ENCODE measurements at regions not wholly inside any gene's neighbourhood (a gene's known extent, or its start where the extent isn't known, plus 50 kb on each side); places are given as distances from the start of the nearest gene placed in this dataset.
"Not testable (repeated sequence)": the region's sequence is repeated elsewhere in the genome, so short reads cannot be mapped to it uniquely, and the experiment has no call there.

DNA sequence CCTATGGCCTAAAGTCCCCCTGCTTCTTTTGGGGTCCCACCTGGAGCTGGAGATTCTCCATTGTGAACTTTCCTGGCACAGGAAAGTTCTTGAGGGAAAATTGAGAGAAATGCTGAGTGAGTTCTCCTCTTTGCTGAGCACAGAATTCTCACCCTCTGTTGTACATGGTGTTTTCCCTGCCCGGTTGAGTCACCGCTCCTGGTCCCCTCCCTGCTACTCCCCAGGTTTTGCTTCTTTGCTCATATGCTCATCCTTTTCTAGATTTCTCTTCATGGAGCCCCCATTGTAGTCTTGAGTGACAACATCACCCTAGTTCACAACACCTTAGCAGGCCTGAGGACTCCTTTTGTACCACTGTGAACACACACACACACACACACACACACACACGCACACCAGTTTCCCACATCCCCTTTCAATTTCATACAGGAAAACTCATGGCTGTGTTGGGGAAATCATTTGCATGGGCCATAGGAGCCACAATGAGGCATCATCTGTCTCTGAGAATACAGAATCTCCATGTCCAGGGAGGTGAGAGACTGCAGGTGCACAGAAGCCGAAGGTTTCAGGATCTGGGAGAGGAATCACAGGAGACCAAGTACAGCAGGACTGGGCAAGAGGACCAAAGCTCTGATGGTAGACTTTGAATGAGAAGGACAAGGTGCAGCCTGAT, 585.3 kb downstream of the GOLGA6L6 start:
- no peak overlapping the region for H3K4me3 ChIP-seq (replicated peaks; ENCODE audit: low read depth, low read length)
- TF ChIP-seq, protein P1, sequence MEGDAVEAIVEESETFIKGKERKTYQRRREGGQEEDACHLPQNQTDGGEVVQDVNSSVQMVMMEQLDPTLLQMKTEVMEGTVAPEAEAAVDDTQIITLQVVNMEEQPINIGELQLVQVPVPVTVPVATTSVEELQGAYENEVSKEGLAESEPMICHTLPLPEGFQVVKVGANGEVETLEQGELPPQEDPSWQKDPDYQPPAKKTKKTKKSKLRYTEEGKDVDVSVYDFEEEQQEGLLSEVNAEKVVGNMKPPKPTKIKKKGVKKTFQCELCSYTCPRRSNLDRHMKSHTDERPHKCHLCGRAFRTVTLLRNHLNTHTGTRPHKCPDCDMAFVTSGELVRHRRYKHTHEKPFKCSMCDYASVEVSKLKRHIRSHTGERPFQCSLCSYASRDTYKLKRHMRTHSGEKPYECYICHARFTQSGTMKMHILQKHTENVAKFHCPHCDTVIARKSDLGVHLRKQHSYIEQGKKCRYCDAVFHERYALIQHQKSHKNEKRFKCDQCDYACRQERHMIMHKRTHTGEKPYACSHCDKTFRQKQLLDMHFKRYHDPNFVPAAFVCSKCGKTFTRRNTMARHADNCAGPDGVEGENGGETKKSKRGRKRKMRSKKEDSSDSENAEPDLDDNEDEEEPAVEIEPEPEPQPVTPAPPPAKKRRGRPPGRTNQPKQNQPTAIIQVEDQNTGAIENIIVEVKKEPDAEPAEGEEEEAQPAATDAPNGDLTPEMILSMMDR (IDR thresholded peaks at IDR 0.05; ENCODE audit: low read length, missing control alignments), result no peak
- no peak for DNase-seq (ENCODE audit: low read depth)

DNA sequence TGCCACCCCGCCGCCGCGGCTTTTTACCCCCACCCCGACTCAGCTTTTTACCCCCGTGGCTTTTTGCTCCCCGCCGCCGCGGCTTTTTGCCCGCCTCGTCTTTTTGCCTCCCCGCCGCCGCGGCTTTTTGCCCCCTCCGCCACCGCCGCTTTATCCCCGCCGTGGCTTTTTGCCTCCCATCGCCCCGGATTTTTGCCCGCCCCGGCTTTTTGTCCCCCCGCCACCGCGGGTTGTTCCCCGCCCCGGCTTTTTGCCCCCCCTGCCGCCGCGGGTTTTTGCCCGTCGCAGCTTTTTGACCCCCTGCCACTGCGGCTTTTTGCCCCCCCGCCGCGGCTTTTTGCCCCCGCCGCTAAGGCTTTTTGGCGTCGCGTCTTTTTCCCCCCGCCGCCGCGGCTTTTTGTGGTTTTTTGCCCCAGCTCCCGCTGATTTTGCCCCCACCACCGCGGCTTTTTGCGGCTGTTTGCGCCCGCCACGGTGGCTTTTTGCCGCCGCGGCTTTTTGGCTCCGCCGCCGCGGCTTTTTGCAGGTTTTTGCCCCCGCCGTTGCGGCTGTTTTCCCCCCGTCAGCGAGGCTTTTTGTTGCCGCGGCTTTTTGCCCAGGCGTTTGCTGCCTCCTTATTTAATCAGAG, 597.2 kb downstream of the GOLGA6L6 start:
- no peak overlapping the region for H3K4me3 ChIP-seq (replicated peaks; ENCODE audit: low read depth, low read length)
- TF ChIP-seq, protein P1 (IDR thresholded peaks at IDR 0.05; ENCODE audit: low read length, missing control alignments), result no peak
- no peak for DNase-seq (ENCODE audit: low read depth)

DNA sequence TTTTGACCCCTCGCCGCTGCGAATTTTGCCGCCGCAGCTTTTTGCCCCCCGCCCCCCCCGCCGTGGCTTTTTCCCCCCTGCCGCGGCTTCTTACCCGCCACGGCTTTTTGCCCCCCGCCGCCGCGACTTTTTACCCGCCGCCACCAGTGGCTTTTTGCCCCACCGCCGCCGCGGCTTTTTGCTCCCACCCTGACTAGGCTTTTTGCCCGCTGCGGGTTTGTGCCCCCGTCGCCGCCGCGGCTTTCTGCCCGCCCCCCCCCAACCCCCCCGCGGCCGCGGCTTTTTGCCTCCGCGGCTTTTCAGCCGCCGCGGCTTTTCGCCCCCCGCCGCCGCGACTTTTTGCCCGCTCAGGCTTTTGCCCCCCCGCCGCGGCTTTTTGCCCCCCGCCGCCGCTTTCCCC, 598.1 kb downstream of the GOLGA6L6 start:
- H3K4me3 ChIP-seq (replicated peaks; ENCODE audit: low read depth, low read length), result no peak overlapping the region
- TF ChIP-seq, protein P1 (IDR thresholded peaks at IDR 0.05; ENCODE audit: low read length, missing control alignments), result no peak
- DNase-seq (ENCODE audit: low read depth), result no peak

DNA sequence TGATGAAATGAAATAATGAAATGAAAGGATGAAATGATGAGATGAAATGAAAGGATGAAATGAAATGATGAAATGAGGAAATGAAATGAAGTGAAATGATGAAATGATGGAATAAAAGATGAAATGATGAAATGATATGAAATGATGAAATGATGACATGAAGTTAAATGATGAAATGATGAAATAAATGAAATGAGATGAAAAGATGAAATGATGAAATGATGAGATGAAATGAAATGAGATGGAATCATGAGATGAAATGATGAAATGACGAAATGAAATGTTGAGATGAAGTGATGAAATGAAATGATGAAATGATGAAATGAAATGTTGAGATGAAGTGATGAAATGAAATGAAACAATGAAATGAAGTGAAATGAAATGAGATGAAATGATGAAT, 638.3 kb downstream of the GOLGA6L6 start:
- DNase-seq (ENCODE audit: low read depth); H3K4me3 ChIP-seq (replicated peaks; ENCODE audit: low read depth, low read length): not testable (repeated sequence)

DNA sequence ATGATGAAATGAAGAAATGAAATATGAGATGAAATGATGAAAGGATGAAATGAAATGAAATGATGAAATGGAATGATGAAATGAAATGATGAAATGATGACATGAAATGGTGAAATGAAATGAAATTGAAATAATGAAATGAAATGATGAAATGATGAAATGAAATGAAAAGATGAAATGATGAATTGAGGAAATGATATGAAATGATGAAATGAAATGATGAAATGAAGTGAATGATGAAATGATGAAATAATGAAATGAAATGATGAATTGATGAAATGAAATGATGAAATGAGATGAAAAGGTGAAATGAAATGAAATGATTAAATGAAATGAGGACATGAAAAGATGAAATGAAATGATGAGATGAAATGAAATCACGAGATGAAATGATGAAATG, 639.2 kb downstream of the GOLGA6L6 start:
- DNase-seq (ENCODE audit: low read depth); H3K4me3 ChIP-seq (replicated peaks; ENCODE audit: low read depth, low read length): not testable (repeated sequence)

DNA sequence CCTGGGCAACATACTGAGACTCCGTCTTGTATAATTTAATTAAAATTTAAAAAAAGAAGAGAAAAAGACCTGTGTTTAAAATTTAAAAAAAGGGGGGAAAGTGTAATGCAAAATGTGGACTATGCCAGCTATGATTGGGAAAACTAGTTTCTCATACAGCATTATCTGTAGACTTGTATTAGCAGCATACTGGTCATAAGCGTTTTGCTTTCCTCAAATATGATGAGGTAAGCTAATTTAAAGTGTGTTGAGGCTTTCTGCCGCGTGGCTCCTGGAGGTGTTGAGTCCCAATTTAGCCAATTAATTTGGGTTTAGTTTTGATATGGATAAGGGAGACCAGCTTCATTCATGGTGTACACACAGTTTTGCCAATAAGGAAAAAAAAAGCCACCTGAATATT, 640.2 kb downstream of the GOLGA6L6 start:
- not testable (repeated sequence) for H3K4me3 ChIP-seq (replicated peaks; ENCODE audit: low read depth, low read length); DNase-seq (ENCODE audit: low read depth)

DNA sequence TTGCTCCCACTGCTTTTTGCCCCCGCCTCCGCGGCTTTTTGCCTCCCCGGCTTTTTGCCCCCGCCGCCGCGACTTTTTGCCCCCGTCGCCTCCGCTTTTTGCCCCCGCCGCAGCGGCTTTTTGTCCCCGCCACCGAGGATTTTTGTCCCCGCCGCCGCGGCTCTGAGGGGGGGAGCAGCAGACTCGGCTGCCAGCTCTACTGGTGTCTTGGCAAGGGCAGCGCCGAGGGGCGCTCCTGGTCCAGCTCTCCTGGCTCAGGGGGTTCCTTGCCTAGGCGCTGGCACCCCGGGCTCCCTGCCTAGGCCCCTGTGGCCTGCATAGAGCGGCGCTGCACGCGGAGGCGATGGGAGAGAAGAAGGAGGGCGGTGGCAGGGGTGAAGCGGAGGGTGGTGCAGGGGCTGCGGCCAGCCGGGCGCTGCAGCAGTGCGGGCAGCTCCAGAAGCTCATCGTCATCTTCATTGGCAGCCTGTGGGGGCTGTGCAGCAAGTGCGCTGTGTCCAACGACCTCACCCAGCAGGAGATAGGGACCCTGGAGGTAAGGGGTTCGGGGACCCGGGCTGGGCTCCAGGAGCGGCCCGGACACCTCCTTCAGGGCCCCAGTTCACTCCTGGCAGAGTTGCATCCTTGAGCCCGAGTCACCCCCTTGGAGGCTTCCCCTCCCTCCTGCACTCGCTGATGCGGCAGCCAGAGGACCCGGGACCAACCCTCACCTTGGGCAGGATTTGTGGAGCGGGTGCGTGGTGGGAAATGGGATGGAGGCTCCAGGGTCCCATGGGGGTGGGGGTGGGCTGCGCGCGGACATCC, 642.4 kb downstream of the GOLGA6L6 start:
- no peak for DNase-seq (ENCODE audit: low read depth)
- TF ChIP-seq, protein P1 (IDR thresholded peaks at IDR 0.05; ENCODE audit: low read length, missing control alignments), result no peak
- H3K4me3 ChIP-seq (replicated peaks; ENCODE audit: low read depth, low read length), result no peak overlapping the region

DNA sequence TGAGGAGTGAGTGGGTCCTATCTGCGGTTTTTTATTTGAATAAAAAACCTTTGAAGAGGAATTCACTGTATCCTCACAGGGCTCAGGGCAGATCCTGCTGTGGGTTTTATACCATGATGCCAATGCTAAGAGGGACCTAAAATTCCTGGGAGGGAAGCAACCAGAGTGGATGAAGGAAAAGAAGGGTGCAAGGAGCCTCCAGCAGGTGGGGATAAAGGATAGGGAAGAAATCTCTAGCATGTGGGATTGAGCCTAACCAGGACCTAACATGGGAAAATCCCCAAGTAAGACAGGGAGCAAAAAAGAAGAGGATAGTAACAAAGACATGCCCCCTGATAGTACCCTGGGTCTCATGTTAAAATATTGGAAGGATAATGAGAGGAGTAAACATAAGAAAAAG, 652.8 kb downstream of the GOLGA6L6 start:
- DNase-seq (ENCODE audit: low read depth); H3K4me3 ChIP-seq (replicated peaks; ENCODE audit: low read depth, low read length): not testable (repeated sequence)

DNA sequence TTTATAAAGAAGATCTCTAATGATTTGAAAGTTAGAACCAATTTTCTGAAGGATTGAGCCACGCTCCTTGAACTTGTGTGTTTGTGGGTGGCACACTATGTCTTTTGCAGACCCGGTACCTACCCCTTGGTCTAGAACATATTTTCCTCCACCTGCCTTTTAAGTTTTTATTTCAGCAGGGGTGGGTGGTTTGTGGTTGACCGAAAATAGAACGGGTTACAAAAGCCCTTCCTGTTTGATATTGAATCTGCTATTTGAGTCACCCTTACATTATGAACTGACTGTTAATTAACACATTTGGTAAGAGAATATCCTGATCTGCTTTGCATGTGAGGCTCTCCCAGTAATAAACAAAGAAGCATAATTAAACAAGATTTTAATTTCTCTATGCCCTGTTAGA, 697.5 kb downstream of the GOLGA6L6 start:
- not testable (repeated sequence) for H3K4me3 ChIP-seq (replicated peaks; ENCODE audit: low read depth, low read length); DNase-seq (ENCODE audit: low read depth)
